Nephron progenitor cell (in vitro differentiated cells): ENCODE measurements at regions not wholly inside any gene's neighbourhood (a gene's known extent, or its start where the extent isn't known, plus 50 kb on each side); places are given as distances from the start of the nearest gene placed in this dataset.

ENCODE experiments used
- DNase-seq: peaks from one replicate; pipeline ENCODE4 v3.0.0; 2021
- H3K27ac Mint-ChIP-seq: 2 replicates; pipeline ENCODE4 v1.8.0; 2021; ENCODE audit warnings: mild to moderate bottlenecking, moderate library complexity, mixed read lengths
- H3K27me3 Mint-ChIP-seq: 2 replicates; pipeline ENCODE4 v1.8.0; 2021; ENCODE audit warnings: mild to moderate bottlenecking, low read depth, mixed read lengths; ENCODE audit not compliant: poor library complexity
- H3K36me3 Mint-ChIP-seq: 2 replicates; pipeline ENCODE4 v1.8.0; 2021; ENCODE audit warnings: low read depth, mixed read lengths
- H3K4me1 Mint-ChIP-seq: 2 replicates; pipeline ENCODE4 v1.8.0; 2021; ENCODE audit warnings: mixed read lengths
- H3K4me3 Mint-ChIP-seq: 2 replicates; pipeline ENCODE4 v1.8.0; 2021; ENCODE audit warnings: mild to moderate bottlenecking, moderate library complexity, mixed read lengths
- H3K9me3 Mint-ChIP-seq: 2 replicates; pipeline ENCODE4 v1.8.0; 2021; ENCODE audit warnings: mild to moderate bottlenecking, moderate library complexity, mixed read lengths
- TF ChIP-seq, protein P1 (sequence below): fragments of 200-600 bp; sonication (generic); IDR thresholded peaks from 2 replicates; pipeline ENCODE4 v1.5.0; 2021; ENCODE audit warnings: antibody characterized with exemption

DNA sequence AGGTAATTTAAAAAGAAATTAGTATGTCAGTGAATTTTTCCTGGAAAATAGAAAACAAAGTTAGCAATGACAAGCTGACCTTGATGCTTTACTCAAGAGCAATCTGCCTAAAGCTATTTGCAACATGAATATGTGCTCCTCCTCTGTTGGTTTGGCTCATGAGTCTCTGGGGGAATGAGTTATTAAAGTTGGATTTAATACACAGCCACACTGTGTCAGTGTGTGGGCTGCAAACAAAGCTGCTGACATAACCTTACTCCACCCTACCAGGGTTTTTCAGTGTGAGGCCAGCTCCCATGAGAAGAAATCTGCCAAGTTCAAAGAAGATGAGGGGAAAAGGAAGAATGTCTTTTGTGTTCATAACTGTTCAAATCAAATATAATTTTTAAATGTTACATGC is 280.5 kb downstream of the TLL1 start:
- Mint-ChIP-seq H3K4me3 (no peak overlapping the region), H3K4me1 (no peaks in the 10 kb centered on the region), H3K9me3 (peaks cover 3% of the 10 kb centered on the region), H3K27ac (no peak overlapping the region), H3K36me3 (no peaks in the 10 kb centered on the region), H3K27me3 (no peaks in the 10 kb centered on the region)
- no peak for DNase-seq
- TF ChIP-seq, protein P1, sequence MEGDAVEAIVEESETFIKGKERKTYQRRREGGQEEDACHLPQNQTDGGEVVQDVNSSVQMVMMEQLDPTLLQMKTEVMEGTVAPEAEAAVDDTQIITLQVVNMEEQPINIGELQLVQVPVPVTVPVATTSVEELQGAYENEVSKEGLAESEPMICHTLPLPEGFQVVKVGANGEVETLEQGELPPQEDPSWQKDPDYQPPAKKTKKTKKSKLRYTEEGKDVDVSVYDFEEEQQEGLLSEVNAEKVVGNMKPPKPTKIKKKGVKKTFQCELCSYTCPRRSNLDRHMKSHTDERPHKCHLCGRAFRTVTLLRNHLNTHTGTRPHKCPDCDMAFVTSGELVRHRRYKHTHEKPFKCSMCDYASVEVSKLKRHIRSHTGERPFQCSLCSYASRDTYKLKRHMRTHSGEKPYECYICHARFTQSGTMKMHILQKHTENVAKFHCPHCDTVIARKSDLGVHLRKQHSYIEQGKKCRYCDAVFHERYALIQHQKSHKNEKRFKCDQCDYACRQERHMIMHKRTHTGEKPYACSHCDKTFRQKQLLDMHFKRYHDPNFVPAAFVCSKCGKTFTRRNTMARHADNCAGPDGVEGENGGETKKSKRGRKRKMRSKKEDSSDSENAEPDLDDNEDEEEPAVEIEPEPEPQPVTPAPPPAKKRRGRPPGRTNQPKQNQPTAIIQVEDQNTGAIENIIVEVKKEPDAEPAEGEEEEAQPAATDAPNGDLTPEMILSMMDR = no peak

DNA sequence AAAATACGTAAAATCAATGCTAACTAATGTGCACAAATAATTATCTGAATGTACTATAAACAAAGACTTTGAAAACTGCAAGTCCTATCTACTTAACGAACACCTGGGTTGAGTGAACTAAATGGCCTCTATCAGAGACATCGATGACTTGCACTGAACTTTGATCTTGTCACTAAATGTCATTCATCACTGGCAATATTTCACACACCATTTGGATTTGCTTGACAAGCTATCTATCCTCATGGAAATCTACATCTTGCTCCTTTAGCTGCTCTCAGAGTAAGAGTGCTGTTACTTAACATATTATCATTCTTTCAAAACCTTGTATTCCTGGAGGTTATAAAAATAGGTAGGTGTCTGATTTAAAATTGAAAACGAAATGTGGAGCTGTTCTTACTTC is 289.3 kb downstream of the TLL1 start:
- Mint-ChIP-seq H3K27me3 (peaks cover 8% of the 10 kb centered on the region), H3K4me3 (no peak overlapping the region), H3K36me3 (no peaks in the 10 kb centered on the region), H3K9me3 (no peaks in the 10 kb centered on the region), H3K27ac (no peak overlapping the region), H3K4me1 (no peaks in the 10 kb centered on the region)
- TF ChIP-seq, protein P1 = no peak
- DNase-seq = no peak

DNA sequence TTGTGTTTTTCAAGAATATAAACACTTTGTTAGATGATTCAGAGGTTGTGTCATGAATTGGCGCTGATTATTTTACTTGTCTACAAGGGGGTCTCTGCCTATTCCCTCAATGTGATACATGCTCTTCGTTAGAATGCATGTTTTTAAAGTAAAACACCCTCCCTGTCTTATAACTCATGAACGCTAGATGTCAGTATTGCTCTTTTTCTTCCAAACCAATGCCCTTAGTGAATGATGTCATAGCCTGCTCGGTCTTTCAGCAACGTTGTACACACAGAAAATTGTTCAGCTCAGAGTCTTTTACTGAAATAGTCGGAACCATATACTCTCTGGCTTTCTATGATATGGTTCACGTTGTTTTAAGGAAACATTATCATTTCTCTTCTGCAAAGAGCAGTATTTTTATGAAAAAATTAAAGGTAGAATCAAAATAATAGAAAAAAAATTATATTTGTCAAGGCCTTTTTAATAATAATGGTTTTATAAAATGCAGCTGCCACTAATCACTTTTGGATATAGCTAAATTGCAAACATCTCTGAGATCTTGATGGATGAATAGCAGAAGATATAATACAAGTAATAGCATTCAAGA is 292.9 kb downstream of the TLL1 start:
- H3K4me1 Mint-ChIP-seq = no peaks in the 10 kb centered on the region
- TF ChIP-seq, protein P1 = peak; percentile 76
- no peak overlapping the region for H3K4me3 Mint-ChIP-seq
- DNase-seq = peak; percentile 41
- peaks cover 8% of the 10 kb centered on the region for H3K27me3 Mint-ChIP-seq
- no peaks in the 10 kb centered on the region for H3K36me3 Mint-ChIP-seq
- no peaks in the 10 kb centered on the region for H3K9me3 Mint-ChIP-seq
- H3K27ac Mint-ChIP-seq = no peak overlapping the region

DNA sequence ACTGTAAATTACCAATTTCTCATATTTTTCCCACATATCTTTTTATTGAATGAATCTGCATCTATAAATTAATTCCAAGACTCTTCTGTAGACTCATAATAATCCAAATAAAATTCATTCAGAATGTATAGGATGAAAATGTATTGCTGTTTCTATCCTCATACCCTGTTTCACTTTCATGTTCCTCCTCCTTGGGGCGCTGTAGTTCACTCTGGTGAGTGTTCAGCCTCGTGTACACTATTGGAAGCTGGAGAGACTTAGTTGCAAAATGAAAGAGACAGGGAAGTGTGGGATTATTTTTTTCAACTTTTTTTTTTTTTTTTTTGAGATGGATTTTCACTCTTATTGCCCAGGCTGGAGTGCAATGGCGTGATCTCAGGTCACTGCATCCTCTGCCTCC is 296.1 kb downstream of the TLL1 start:
- TF ChIP-seq, protein P1 = no peak
- Mint-ChIP-seq H3K36me3 (no peaks in the 10 kb centered on the region), H3K4me3 (no peak overlapping the region), H3K4me1 (no peaks in the 10 kb centered on the region), H3K27ac (no peak overlapping the region), H3K27me3 (no peaks in the 10 kb centered on the region), H3K9me3 (no peaks in the 10 kb centered on the region)
- DNase-seq = peak; percentile 4

DNA sequence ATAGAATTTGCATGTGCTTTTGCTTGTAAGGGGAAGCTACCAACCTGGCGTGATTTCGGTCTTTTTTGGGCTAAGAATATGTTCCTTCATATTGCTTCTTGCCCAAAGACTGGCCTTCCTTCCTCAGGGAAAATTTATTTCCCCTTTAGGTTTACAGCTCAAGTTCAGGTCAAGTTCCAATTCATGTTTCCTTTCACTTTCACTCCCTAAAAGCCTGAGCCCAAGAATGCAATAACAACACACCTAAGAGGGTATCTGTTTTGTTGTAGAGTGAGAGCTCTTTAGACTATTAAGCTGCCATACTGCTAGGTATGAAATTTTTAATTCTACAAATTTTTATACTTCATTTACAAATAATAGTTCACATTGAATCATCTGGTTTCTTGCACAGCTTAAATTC is 299.6 kb downstream of the TLL1 start:
- Mint-ChIP-seq H3K4me1 (no peaks in the 10 kb centered on the region), H3K9me3 (no peaks in the 10 kb centered on the region), H3K27me3 (no peaks in the 10 kb centered on the region), H3K36me3 (no peaks in the 10 kb centered on the region), H3K27ac (no peak overlapping the region), H3K4me3 (no peak overlapping the region)
- DNase-seq = no peak
- TF ChIP-seq, protein P1 = no peak

DNA sequence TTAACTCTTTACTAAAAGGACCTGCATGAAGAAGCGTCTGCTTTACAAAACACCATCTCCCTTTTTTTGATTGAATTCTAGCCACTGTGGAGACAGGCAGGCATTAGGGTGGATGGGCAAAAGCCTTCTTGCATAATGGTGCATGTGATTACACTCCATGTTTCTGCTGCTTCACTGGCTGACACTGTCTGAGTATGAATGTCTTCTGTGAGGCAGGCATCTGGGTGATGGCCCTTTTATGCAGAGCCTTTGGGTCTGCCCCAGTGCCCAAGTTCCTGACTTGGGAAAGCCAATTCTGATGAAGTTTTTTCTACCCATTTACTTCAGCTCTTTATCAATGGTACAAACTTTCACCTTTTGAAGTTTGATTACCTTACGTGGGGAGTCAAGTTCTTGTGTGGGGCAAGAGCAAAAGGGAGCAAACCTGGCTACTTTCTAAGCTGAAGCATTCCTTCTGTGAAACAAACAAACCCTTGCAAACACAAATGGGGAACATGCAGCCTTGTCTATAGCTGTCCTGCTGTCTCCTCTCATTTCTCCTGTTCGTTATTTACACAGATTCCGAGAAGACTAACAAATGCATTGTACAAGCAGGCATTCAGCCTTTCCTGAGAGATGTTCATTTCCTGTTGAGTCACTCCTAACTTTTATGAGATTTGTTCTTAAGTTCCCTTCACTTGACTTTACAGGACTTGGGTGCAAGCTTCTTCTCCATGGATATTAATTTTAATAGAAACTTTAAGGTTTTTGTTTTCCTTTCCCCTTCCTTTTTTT is 301.9 kb downstream of the TLL1 start:
- Mint-ChIP-seq H3K36me3 (no peaks in the 10 kb centered on the region), H3K9me3 (no peaks in the 10 kb centered on the region), H3K4me1 (no peaks in the 10 kb centered on the region), H3K4me3 (no peak overlapping the region), H3K27ac (no peak overlapping the region), H3K27me3 (no peaks in the 10 kb centered on the region)
- DNase-seq = no peak
- TF ChIP-seq, protein P1 = no peak
